ENCODE measurements at regions not wholly inside any gene's neighbourhood (a gene's known extent, or its start where the extent isn't known, plus 50 kb on each side); places are given as distances from the start of the nearest gene placed in this dataset.

- POLR2A ChIA-PET = no interaction called here
- CTCF ChIA-PET = no interaction called here
Observed at GRCh38 chr16:80447241-80447640, 93.6 kb upstream of the DYNLRB2 start.

GRCh38 chr16:80442779-80443178 lies 98.0 kb upstream of the DYNLRB2 start:
- Mint-ChIP-seq H3K4me3 (ENCODE audit: unreplicated experiment) (no peak overlapping the region), H3K4me1 (ENCODE audit: low read depth, unreplicated experiment) (no peaks in the 10 kb centered on the region), H3K36me3 (ENCODE audit: insufficient read depth, unreplicated experiment) (no peaks in the 10 kb centered on the region), H3K27ac (ENCODE audit: unreplicated experiment) (no peak overlapping the region), H3K27me3 (ENCODE audit: insufficient read depth, unreplicated experiment) (peaks cover 6% of the 10 kb centered on the region), H3K9me3 (ENCODE audit: unreplicated experiment) (no peaks in the 10 kb centered on the region)
- intact Hi-C loops (cut with micrococcal nuclease; ENCODE audit: unreplicated experiment) = no loop called here
- Histone ChIP-seq H3K9me3 (no peaks in the 10 kb centered on the region), H3K4me1 (no peaks in the 10 kb centered on the region), H3K4me3 (ENCODE audit: low read depth, low read length) (no peak overlapping the region), H3K36me3 (ENCODE audit: control insufficient read depth, insufficient read depth, low read length) (no peaks in the 10 kb centered on the region), H3K27me3 (replicated peaks; ENCODE audit: control insufficient read depth, insufficient read depth, low read length) (no peaks in the 10 kb centered on the region)
- BruUV-seq (replicated peaks) = no TSS peak
- no peak for DNase-seq
- POLR2A ChIA-PET = no interaction called here
- no peak for TF ChIP-seq CTCF (IDR thresholded peaks at IDR 0.05; ENCODE audit: insufficient read depth in 1 of 2, low read depth in 1 of 2, low read length in 1 of 2, severe bottlenecking in 1 of 2, unreplicated experiment in 1 of 2)
- CTCF ChIA-PET = no interaction called here

More at GRCh38 chr16:80447241-80447640, 93.6 kb upstream of the DYNLRB2 start:
- Histone ChIP-seq H3K4me1 (no peaks in the 10 kb centered on the region), H3K36me3 (ENCODE audit: control insufficient read depth, insufficient read depth, low read length) (no peaks in the 10 kb centered on the region), H3K9me3 (no peaks in the 10 kb centered on the region), H3K27me3 (replicated peaks; ENCODE audit: control insufficient read depth, insufficient read depth, low read length) (no peaks in the 10 kb centered on the region), H3K4me3 (ENCODE audit: low read depth, low read length) (no peak overlapping the region)
- DNase-seq = no peak
- Mint-ChIP-seq H3K27me3 (ENCODE audit: insufficient read depth, unreplicated experiment) (peaks cover 4% of the 10 kb centered on the region), H3K9me3 (ENCODE audit: unreplicated experiment) (no peaks in the 10 kb centered on the region), H3K36me3 (ENCODE audit: insufficient read depth, unreplicated experiment) (no peaks in the 10 kb centered on the region), H3K4me1 (ENCODE audit: low read depth, unreplicated experiment) (no peaks in the 10 kb centered on the region), H3K4me3 (ENCODE audit: unreplicated experiment) (no peak overlapping the region), H3K27ac (ENCODE audit: unreplicated experiment) (no peak overlapping the region)
- TF ChIP-seq CTCF (IDR thresholded peaks at IDR 0.05; ENCODE audit: insufficient read depth in 1 of 2, low read depth in 1 of 2, low read length in 1 of 2, severe bottlenecking in 1 of 2, unreplicated experiment in 1 of 2) = no peak
- BruUV-seq (replicated peaks) = no TSS peak
- intact Hi-C loops (cut with micrococcal nuclease; ENCODE audit: unreplicated experiment) = no loop called here

GRCh38 chr16:80441935-80442334 lies 98.9 kb upstream of the DYNLRB2 start:
- intact Hi-C loops (cut with micrococcal nuclease; ENCODE audit: unreplicated experiment) = no loop called here

More at GRCh38 chr16:80441935-80442334, 98.9 kb upstream of the DYNLRB2 start:
- H3K27me3 Mint-ChIP-seq (ENCODE audit: insufficient read depth, unreplicated experiment) = peaks cover 8% of the 10 kb centered on the region
- no peaks in the 10 kb centered on the region for H3K4me1 Mint-ChIP-seq (ENCODE audit: low read depth, unreplicated experiment)
- Histone ChIP-seq H3K4me1 (no peaks in the 10 kb centered on the region), H3K9me3 (no peaks in the 10 kb centered on the region), H3K36me3 (ENCODE audit: control insufficient read depth, insufficient read depth, low read length) (no peaks in the 10 kb centered on the region), H3K27me3 (replicated peaks; ENCODE audit: control insufficient read depth, insufficient read depth, low read length) (no peaks in the 10 kb centered on the region), H3K4me3 (ENCODE audit: low read depth, low read length) (no peak overlapping the region)
- POLR2A ChIA-PET = no interaction called here
- CTCF ChIA-PET = interaction anchor here (0.7 kb wide), 1 partner anchor 13 kb away, joined by 3 read pairs; no protein-coding TSS in a partner anchor
- DNase-seq = no peak
- BruUV-seq (replicated peaks) = no TSS peak
- TF ChIP-seq CTCF (IDR thresholded peaks at IDR 0.05; ENCODE audit: insufficient read depth in 1 of 2, low read depth in 1 of 2, low read length in 1 of 2, severe bottlenecking in 1 of 2, unreplicated experiment in 1 of 2) = no peak
- H3K36me3 Mint-ChIP-seq (ENCODE audit: insufficient read depth, unreplicated experiment) = no peaks in the 10 kb centered on the region
- H3K27ac Mint-ChIP-seq (ENCODE audit: unreplicated experiment) = no peak overlapping the region
- no peaks in the 10 kb centered on the region for H3K9me3 Mint-ChIP-seq (ENCODE audit: unreplicated experiment)
- H3K4me3 Mint-ChIP-seq (ENCODE audit: unreplicated experiment) = no peak overlapping the region

All from Caco-2 (cell line).